Astrocyte (in vitro differentiated cells and primary cell): ENCODE measurements at regions not wholly inside any gene's neighbourhood (a gene's known extent, or its start where the extent isn't known, plus 50 kb on each side); places are given as distances from the start of the nearest gene placed in this dataset.
"Not testable (repeated sequence)": the region's sequence is repeated elsewhere in the genome, so short reads cannot be mapped to it uniquely, and the experiment has no call there.

Source experiments
- DNase-seq: peaks from one replicate; pipeline ENCODE4 v3.0.0-alpha.2; 2010; ENCODE audit warnings: low read depth
- FAIRE-seq: peaks from 2 replicates; lab custom pipeline; 2011; peaks lifted over from hg19 to GRCh38; lab: Jason Lieb, UNC
- H2AFZ ChIP-seq: 2 replicates; pipeline ENCODE4 v1.6.0; 2012; ENCODE audit warnings: low read depth, low read length, inconsistent platforms
- H3K27ac ChIP-seq: 2 replicates; pipeline ENCODE4 v1.5.1; 2011; ENCODE audit warnings: low read depth, low read length, inconsistent platforms
- H3K27me3 ChIP-seq: 2 replicates; pipeline ENCODE4 v1.6.0; 2011; ENCODE audit warnings: low read length, inconsistent platforms; ENCODE audit not compliant: insufficient read depth
- H3K36me3 ChIP-seq: 2 replicates; pipeline ENCODE4 v1.5.1; 2011; ENCODE audit warnings: low read length, inconsistent platforms; ENCODE audit not compliant: insufficient read depth
- H3K4me1 ChIP-seq: 2 replicates; pipeline ENCODE4 v1.5.1; 2011; ENCODE audit warnings: low read length, inconsistent platforms; ENCODE audit not compliant: insufficient read depth
- H3K4me2 ChIP-seq: 2 replicates; pipeline ENCODE4 v1.6.0; 2012; ENCODE audit warnings: low read length, inconsistent platforms
- H3K4me3 ChIP-seq: 2 replicates; pipeline ENCODE4 v1.5.1; 2011; ENCODE audit warnings: low read depth, mild to moderate bottlenecking, low read length, inconsistent platforms; ENCODE audit not compliant: insufficient read depth
- H3K79me2 ChIP-seq: 2 replicates; pipeline ENCODE4 v1.6.0; 2012; ENCODE audit warnings: mild to moderate bottlenecking, low read length, inconsistent platforms; ENCODE audit not compliant: insufficient read depth
- H3K9ac ChIP-seq: 2 replicates; pipeline ENCODE4 v1.6.0; 2012; ENCODE audit warnings: mild to moderate bottlenecking, low read length, inconsistent platforms
- H3K9me3 ChIP-seq: 2 replicates; pipeline ENCODE4 v1.5.1; 2012; ENCODE audit warnings: low read depth, mild to moderate bottlenecking, low read length, inconsistent platforms; ENCODE audit not compliant: insufficient read depth
- H4K20me1 ChIP-seq: 2 replicates; pipeline ENCODE4 v1.6.0; 2012; ENCODE audit warnings: low read length, inconsistent platforms; ENCODE audit not compliant: insufficient read depth
- H3K27ac Mint-ChIP-seq: one replicate; pipeline ENCODE4 v1.8.0; 2021; ENCODE audit warnings: mild to moderate bottlenecking, mixed read lengths; ENCODE audit not compliant: unreplicated experiment
- H3K27me3 Mint-ChIP-seq: one replicate; pipeline ENCODE4 v1.8.0; 2021; ENCODE audit warnings: low read depth, mixed read lengths; ENCODE audit not compliant: unreplicated experiment
- H3K36me3 Mint-ChIP-seq: one replicate; pipeline ENCODE4 v1.8.0; 2021; ENCODE audit warnings: low read depth, mixed read lengths; ENCODE audit not compliant: unreplicated experiment
- H3K4me1 Mint-ChIP-seq: one replicate; pipeline ENCODE4 v1.8.0; 2021; ENCODE audit warnings: low read depth, mixed read lengths; ENCODE audit not compliant: unreplicated experiment
- H3K4me3 Mint-ChIP-seq: one replicate; pipeline ENCODE4 v1.8.0; 2021; ENCODE audit warnings: mild to moderate bottlenecking, moderate library complexity, mixed read lengths; ENCODE audit not compliant: unreplicated experiment
- H3K9me3 Mint-ChIP-seq: one replicate; pipeline ENCODE4 v1.8.0; 2021; ENCODE audit warnings: mild to moderate bottlenecking, mixed read lengths; ENCODE audit not compliant: unreplicated experiment
- CTCF ChIP-seq: IDR thresholded peaks from 2 replicates; pipeline ENCODE4 v1.5.1; 2011; ENCODE audit warnings: low read depth, mild to moderate bottlenecking, inconsistent platforms, low read length, moderate library complexity; ENCODE audit not compliant: insufficient read depth
- EZH2 ChIP-seq: IDR thresholded peaks from 2 replicates; pipeline ENCODE4 v1.6.1; 2012; ENCODE audit warnings: mild to moderate bottlenecking, low read length, inconsistent platforms; ENCODE audit not compliant: insufficient read depth

- no peak overlapping the region for H3K27ac ChIP-seq
- no peaks in the 10 kb centered on the region for H3K36me3 ChIP-seq
- peaks cover 4% of the 10 kb centered on the region for H3K4me1 Mint-ChIP-seq
- no peak for DNase-seq
- TF ChIP-seq CTCF = no peak
- no peak for TF ChIP-seq EZH2
- no peaks in the 10 kb centered on the region for H3K27me3 Mint-ChIP-seq
- no peaks in the 10 kb centered on the region for H3K79me2 ChIP-seq
- H4K20me1 ChIP-seq = no peaks in the 10 kb centered on the region
- no peak overlapping the region for H3K9ac ChIP-seq
- no peak for FAIRE-seq
- H3K4me3 Mint-ChIP-seq = no peak overlapping the region
- H3K4me1 ChIP-seq = no peaks in the 10 kb centered on the region
- no peak overlapping the region for H2AFZ ChIP-seq
- peaks cover 15% of the 10 kb centered on the region for H3K9me3 Mint-ChIP-seq
- H3K36me3 Mint-ChIP-seq = peaks cover 2% of the 10 kb centered on the region
- no peaks in the 10 kb centered on the region for H3K9me3 ChIP-seq
- H3K27me3 ChIP-seq = no peaks in the 10 kb centered on the region
- no peak overlapping the region for H3K4me2 ChIP-seq
- H3K4me3 ChIP-seq = no peak overlapping the region
- no peak overlapping the region for H3K27ac Mint-ChIP-seq
Observed at GRCh38 chr9:75359638-75360037, 271.3 kb downstream of the OSTF1 start.

- H3K4me1 ChIP-seq = no peaks in the 10 kb centered on the region
- peaks cover 15% of the 10 kb centered on the region for H3K9me3 Mint-ChIP-seq
- H3K9ac ChIP-seq = no peak overlapping the region
Observed at GRCh38 chr9:75360252-75360651, 271.9 kb downstream of the OSTF1 start.

GRCh38 chr9:75362446-75362845 lies 274.1 kb downstream of the OSTF1 start:
- not testable (repeated sequence) for FAIRE-seq, H3K27me3 Mint-ChIP-seq, H3K9me3 ChIP-seq, H3K4me3 Mint-ChIP-seq, H4K20me1 ChIP-seq, H3K27ac ChIP-seq, H3K4me2 ChIP-seq, H2AFZ ChIP-seq, DNase-seq, H3K9ac ChIP-seq, H3K79me2 ChIP-seq, H3K4me3 ChIP-seq, H3K36me3 Mint-ChIP-seq, H3K27ac Mint-ChIP-seq, H3K36me3 ChIP-seq, H3K27me3 ChIP-seq, H3K4me1 ChIP-seq
- peaks cover 15% of the 10 kb centered on the region for H3K9me3 Mint-ChIP-seq
- H3K4me1 Mint-ChIP-seq = peaks cover 11% of the 10 kb centered on the region

More at GRCh38 chr9:75360252-75360651, 271.9 kb downstream of the OSTF1 start:
- Histone ChIP-seq H4K20me1 (no peaks in the 10 kb centered on the region), H3K9me3 (no peaks in the 10 kb centered on the region), H3K27me3 (no peaks in the 10 kb centered on the region), H3K27ac (no peak overlapping the region), H3K79me2 (no peaks in the 10 kb centered on the region), H2AFZ (no peak overlapping the region), H3K36me3 (no peaks in the 10 kb centered on the region), H3K4me2 (no peak overlapping the region), H3K4me3 (no peak overlapping the region)
- H3K27me3 Mint-ChIP-seq = no peaks in the 10 kb centered on the region
- peaks cover 2% of the 10 kb centered on the region for H3K36me3 Mint-ChIP-seq
- DNase-seq (no peak), FAIRE-seq (no peak)
- no peak overlapping the region for H3K27ac Mint-ChIP-seq
- H3K4me3 Mint-ChIP-seq = no peak overlapping the region
- no peak for TF ChIP-seq CTCF
- no peak for TF ChIP-seq EZH2
- H3K4me1 Mint-ChIP-seq = peaks cover 8% of the 10 kb centered on the region
